Right cardiac atrium (tissue), 5 donors: ENCODE measurements at regions not wholly inside any gene's neighbourhood (a gene's known extent, or its start where the extent isn't known, plus 50 kb on each side); places are given as distances from the start of the nearest gene placed in this dataset.

Experiments
- ATAC-seq, 2 donors: fragments of 200-7000 bp; cut with Tn5 transposase; one replicate each; pipeline versions ENCODE4 v1.8.0 to v1.9.1; 2020; ENCODE audit warnings: moderate library complexity in 2 of 2, mild to moderate bottlenecking in 1 of 2
- DNase-seq, 3 donors: peaks; one replicate each; pipeline ENCODE4 v3.0.0-alpha.2; 2020
- H3K27ac ChIP-seq: one replicate; pipeline ENCODE4 v1.5.1; 2013; ENCODE audit warnings: mild to moderate bottlenecking, low read length, control low read depth, moderate library complexity
- H3K27me3 ChIP-seq: one replicate; pipeline ENCODE4 v1.6.1; 2013; ENCODE audit not compliant: control insufficient read depth, insufficient read depth
- H3K4me1 ChIP-seq: one replicate; pipeline ENCODE4 v1.6.1; 2013; ENCODE audit warnings: low read length; ENCODE audit not compliant: control insufficient read depth, insufficient read depth
- H3K4me3 ChIP-seq: one replicate; pipeline ENCODE4 v1.5.1; 2013; ENCODE audit warnings: low read length, control low read depth
- H3K9me3 ChIP-seq: one replicate; pipeline ENCODE4 v1.6.1; 2013; ENCODE audit warnings: low read length; ENCODE audit not compliant: control insufficient read depth
- WGBS: extraction: QIAGEN DNeasy Blood & Tissue Kit; methylation state at CpG from one replicate; pipeline ENCODE4 v1.1.7; 2013; 5-methylcytosine and 5-hydroxymethylcytosine counted together
- intact Hi-C, 4 donors: fragments of 100-400 bp; cut with DNase I; formaldehyde crosslinking; loops; one replicate each; pipeline versions ENCODE4 v1.11.0 to v1.14.0; 2022 to 2023
- donor health status: healthy with polysubstance abuse.
- donor health status: DM: no; HTN: yes; CAD: no.
- donor health status: DM: no; HTN: no; CAD: no.
- donor health status: DM: no; HTN: yes; CAD: no; lungs with severe emphysema.
- donor health status: DM: yes; HTN: yes; CAD: no.

DNA sequence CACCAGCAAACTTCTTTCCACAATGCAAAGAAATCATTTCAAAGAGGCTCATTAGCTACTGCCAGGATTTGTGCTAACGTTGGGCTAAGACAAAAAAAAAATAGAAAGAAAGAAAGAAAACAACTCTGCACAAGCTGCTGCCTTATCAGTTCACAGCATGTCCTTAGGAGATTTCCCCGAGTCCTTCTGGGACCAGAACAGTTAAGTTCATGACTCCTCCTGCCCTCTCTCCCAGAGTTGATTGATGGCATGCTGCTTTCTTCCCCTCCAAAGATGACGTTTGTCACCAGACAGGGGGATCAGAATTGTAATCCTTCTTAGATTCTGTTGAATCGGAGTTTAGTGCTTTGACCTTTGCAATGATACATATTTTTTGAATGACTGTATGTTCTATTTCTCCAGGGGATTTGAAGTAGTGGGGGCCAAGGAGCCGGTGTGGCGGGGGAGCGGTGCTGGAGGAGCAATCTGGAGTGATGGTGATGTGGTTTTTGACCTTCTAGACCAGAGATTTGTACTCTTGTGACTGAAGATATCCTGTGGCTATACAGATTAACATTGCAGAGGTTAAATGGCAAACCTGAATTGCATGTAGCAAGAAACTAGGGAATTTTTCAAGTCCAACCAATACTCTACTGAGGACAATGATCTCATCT lies 409.2 kb upstream of the TMPO start:
- no peak for DNase-seq

GRCh38 chr12:98109266-98109665 lies 406.1 kb upstream of the TMPO start:
- no peak for ATAC-seq
- intact Hi-C loops: no loop called here

More for the DNA sequence above, 409.2 kb upstream of the TMPO start:
- Histone ChIP-seq H3K4me3 (no peak overlapping the region), H3K4me1 (no peaks in the 10 kb centered on the region), H3K27ac (no peak overlapping the region), H3K9me3 (no peaks in the 10 kb centered on the region), H3K27me3 (no peaks in the 10 kb centered on the region)
- ATAC-seq: peak in 1 of 2 donors; percentile 37
- 22% methylated on average over 7 of the region's 7 CpGs for WGBS
- intact Hi-C loops: no loop called here

GRCh38 chr12:98110536-98110935 lies 404.9 kb upstream of the TMPO start:
- no peaks in the 10 kb centered on the region for H3K27me3 ChIP-seq
- DNase-seq (no peak), ATAC-seq (no peak)
- H3K4me3 ChIP-seq: no peak overlapping the region
- intact Hi-C loops: no loop called here
- H3K9me3 ChIP-seq: no peaks in the 10 kb centered on the region
- 60% methylated on average over 8 of the region's 8 CpGs for WGBS
- H3K27ac ChIP-seq: no peak overlapping the region
- no peaks in the 10 kb centered on the region for H3K4me1 ChIP-seq

More at GRCh38 chr12:98109266-98109665, 406.1 kb upstream of the TMPO start:
- no peaks in the 10 kb centered on the region for H3K27me3 ChIP-seq
- no peak overlapping the region for H3K27ac ChIP-seq
- WGBS: 68% methylated on average over 3 of the region's 3 CpGs
- DNase-seq: no peak
- H3K4me1 ChIP-seq: no peaks in the 10 kb centered on the region
- H3K4me3 ChIP-seq: no peak overlapping the region
- no peaks in the 10 kb centered on the region for H3K9me3 ChIP-seq

DNA sequence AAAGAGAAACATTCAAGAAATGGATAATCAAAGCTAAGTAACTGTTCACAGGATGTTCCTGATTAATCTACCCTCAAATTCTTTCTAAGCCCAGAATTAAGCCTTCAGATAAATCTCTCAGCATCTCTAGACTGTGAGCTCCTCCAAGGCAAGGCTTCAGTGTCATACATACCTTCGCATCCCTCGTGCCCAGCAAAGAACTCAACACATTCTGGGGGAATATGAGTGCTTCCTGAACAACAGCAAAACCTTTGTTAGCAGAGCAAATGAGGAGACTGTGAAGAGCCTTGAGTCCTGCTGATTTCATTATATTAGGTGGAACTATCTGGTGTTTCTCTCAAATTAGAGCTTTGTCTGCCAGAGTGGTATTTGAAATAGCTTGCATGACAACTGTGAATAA lies 401.8 kb upstream of the TMPO start:
- H3K4me1 ChIP-seq: no peaks in the 10 kb centered on the region
- H3K4me3 ChIP-seq: no peak overlapping the region
- H3K27me3 ChIP-seq: no peaks in the 10 kb centered on the region
- no peak for DNase-seq
- WGBS: 81% methylated on average over 2 of the region's 2 CpGs
- H3K27ac ChIP-seq: no peak overlapping the region
- intact Hi-C loops: no loop called here
- no peak for ATAC-seq
- H3K9me3 ChIP-seq: no peaks in the 10 kb centered on the region

DNA sequence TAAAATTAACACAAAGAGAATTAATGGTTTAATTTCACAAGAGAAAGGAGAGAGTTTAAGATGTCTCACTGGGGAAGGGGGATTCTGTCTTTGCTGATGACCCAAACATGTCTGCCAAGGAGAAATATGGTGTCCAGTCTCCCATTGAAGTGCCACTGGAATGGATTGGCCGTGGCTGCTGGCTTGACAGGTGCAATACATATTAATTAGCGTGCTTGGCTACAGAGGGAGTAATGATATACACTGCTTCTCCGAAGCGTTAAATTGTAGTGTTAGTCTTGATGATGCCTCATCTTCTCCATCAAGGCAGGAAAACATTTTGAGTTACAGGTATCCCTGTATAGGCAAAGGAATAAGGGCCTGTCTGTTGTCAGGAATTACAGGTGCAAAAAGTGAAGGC lies 393.4 kb upstream of the TMPO start:
- Histone ChIP-seq H3K9me3 (no peaks in the 10 kb centered on the region), H3K4me1 (peaks cover 2% of the 10 kb centered on the region), H3K4me3 (no peak overlapping the region), H3K27me3 (no peaks in the 10 kb centered on the region), H3K27ac (no peak overlapping the region)
- WGBS: 95% methylated on average over 4 of the region's 4 CpGs
- no peak for DNase-seq
- intact Hi-C loops: no loop called here
- ATAC-seq: no peak

- no peak overlapping the region for H3K27ac ChIP-seq
- no peak overlapping the region for H3K4me3 ChIP-seq
- intact Hi-C loops: no loop called here
- ATAC-seq (no peak), DNase-seq (no peak)
- peaks cover 5% of the 10 kb centered on the region for H3K4me1 ChIP-seq
- H3K9me3 ChIP-seq: no peaks in the 10 kb centered on the region
- WGBS: 47% methylated on average over 3 of the region's 3 CpGs
- no peaks in the 10 kb centered on the region for H3K27me3 ChIP-seq
Observed at GRCh38 chr12:98123021-98123461, 392.3 kb upstream of the TMPO start.

DNA sequence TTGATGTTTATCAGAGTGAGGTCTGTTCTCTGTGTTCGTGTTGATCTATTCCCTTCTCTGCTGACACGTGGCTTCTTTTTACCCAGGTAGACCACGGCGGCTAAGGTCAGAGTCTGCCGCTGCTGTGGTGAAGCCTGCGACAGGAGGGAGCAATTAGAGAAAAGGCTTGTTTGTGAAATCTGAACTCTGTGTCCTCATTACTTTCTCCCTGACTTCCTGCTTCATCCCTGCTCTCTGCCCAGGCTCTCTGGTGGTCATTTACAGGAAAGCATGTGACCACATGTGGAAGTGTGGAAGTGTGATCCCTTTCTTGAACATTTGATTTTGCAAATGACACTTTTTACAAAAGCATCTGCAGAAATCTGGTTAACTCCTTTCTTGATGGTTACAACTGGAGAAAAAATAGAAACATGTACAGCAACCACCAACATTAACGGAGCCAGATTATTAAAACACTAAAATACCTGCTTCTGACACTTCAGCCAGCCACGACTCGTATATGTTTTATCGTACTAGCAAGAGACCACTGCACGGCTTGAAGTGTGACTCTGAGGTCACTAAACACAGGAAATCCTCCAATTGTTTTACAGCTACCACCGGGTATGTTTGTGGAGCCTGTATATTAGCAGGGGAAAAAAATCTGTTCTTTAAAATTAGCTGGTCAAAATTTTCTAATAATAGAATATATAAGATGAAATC lies 388.6 kb upstream of the TMPO start:
- DNase-seq (no peak), ATAC-seq (peak in 1 of 2 donors; percentile 50)
- peaks cover 5% of the 10 kb centered on the region for H3K4me1 ChIP-seq
- WGBS: 50% methylated on average over 12 of the region's 12 CpGs
- intact Hi-C loops: no loop called here
- no peak overlapping the region for H3K27ac ChIP-seq
- H3K9me3 ChIP-seq: no peaks in the 10 kb centered on the region
- H3K4me3 ChIP-seq: no peak overlapping the region
- H3K27me3 ChIP-seq: no peaks in the 10 kb centered on the region

DNA sequence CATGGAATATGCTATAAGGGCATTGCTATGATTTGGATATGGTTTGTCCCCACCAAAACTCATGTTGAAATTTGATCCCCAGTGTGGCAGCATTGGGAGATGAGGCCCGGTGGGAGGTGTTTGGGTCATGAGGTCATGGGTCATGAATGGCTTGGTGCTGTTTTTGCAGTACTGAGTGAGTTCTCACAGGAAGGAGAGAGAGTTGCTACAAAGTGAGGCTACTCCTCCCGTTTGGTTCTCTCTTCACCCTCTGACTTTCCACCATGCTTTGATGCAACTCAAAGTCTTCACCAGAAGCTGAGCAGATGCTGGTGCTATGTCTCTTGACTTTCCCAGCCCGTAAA lies 388.1 kb upstream of the TMPO start:
- H3K4me3 ChIP-seq: no peak overlapping the region
- no peaks in the 10 kb centered on the region for H3K27me3 ChIP-seq
- H3K27ac ChIP-seq: peak overlapping the region; percentile 30
- DNase-seq: no peak
- H3K4me1 ChIP-seq: peaks cover 5% of the 10 kb centered on the region
- H3K9me3 ChIP-seq: no peaks in the 10 kb centered on the region
- WGBS: 39% methylated on average over 3 of the region's 3 CpGs
- ATAC-seq: peak in 1 of 2 donors; percentile 36
- intact Hi-C loops: no loop called here

- no peak overlapping the region for H3K4me3 ChIP-seq
- H3K27me3 ChIP-seq: no peaks in the 10 kb centered on the region
- peaks cover 5% of the 10 kb centered on the region for H3K4me1 ChIP-seq
- H3K27ac ChIP-seq: no peak overlapping the region
- DNase-seq (no peak), ATAC-seq (no peak)
- H3K9me3 ChIP-seq: no peaks in the 10 kb centered on the region
- intact Hi-C loops: no loop called here
Observed at GRCh38 chr12:98127854-98128253, 387.5 kb upstream of the TMPO start.

DNA sequence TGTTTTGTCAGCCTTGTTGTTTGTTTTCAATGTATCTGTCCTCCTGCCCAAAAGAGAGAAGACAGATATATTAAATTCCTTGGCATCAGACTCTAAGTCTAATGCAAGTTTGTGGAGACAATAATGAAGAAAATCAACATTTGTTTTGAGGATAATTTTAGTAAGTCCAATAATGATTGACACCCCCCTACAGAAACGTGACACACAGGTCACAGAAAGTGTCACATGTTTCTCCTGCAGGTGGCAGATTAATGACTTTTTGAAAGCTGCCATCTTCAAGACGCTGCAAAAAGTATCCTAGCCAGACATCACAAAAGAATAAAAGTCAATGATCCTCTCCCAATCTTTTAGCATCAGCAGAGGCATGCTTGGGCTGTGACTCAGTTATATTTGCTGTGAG lies 378.8 kb upstream of the TMPO start:
- H3K9me3 ChIP-seq: no peaks in the 10 kb centered on the region
- DNase-seq (no peak), ATAC-seq (no peak)
- H3K27me3 ChIP-seq: no peaks in the 10 kb centered on the region
- H3K4me3 ChIP-seq: no peak overlapping the region
- no peaks in the 10 kb centered on the region for H3K4me1 ChIP-seq
- intact Hi-C loops: no loop called here
- whole genome bisulfite sequencing: 60% methylated on average over 2 of the region's 2 CpGs
- H3K27ac ChIP-seq: no peak overlapping the region

- no peaks in the 10 kb centered on the region for H3K9me3 ChIP-seq
- no peak overlapping the region for H3K4me3 ChIP-seq
- no peaks in the 10 kb centered on the region for H3K4me1 ChIP-seq
- intact Hi-C loops: no loop called here
- H3K27me3 ChIP-seq: no peaks in the 10 kb centered on the region
- DNase-seq (no peak), ATAC-seq (no peak)
- WGBS: 79% methylated on average over 1 of the region's 1 CpG
- no peak overlapping the region for H3K27ac ChIP-seq
Observed at GRCh38 chr12:98137278-98137677, 378.1 kb upstream of the TMPO start.

GRCh38 chr12:98144953-98145352 lies 370.4 kb upstream of the TMPO start:
- intact Hi-C loops: no loop called here
- no peak for DNase-seq
- Histone ChIP-seq H3K4me1 (no peaks in the 10 kb centered on the region), H3K9me3 (no peaks in the 10 kb centered on the region), H3K4me3 (no peak overlapping the region), H3K27ac (no peak overlapping the region), H3K27me3 (no peaks in the 10 kb centered on the region)
- no peak for ATAC-seq
